Spinal cord (tissue), 9 donors: ENCODE measurements at regions not wholly inside any gene's neighbourhood (a gene's known extent, or its start where the extent isn't known, plus 50 kb on each side); places are given as distances from the start of the nearest gene placed in this dataset.
"Not testable (repeated sequence)": the region's sequence is repeated elsewhere in the genome, so short reads cannot be mapped to it uniquely, and the experiment has no call there.

Experiments
- DNase-seq, 6 donors: peaks; one replicate each; pipeline versions ENCODE4 v3.0.0 to v3.0.0-alpha.2; 2013 to 2015; ENCODE audit warnings: low spot score in 6 of 6, low read depth in 4 of 6
- H3K27ac ChIP-seq: one replicate; pipeline ENCODE4 v1.5.1; 2013; ENCODE audit warnings: low read depth, low read length, control low read depth
- H3K27me3 ChIP-seq: one replicate; pipeline ENCODE4 v1.6.1; 2013; ENCODE audit warnings: low read length; ENCODE audit not compliant: control insufficient read depth, insufficient read depth
- H3K36me3 ChIP-seq: one replicate; pipeline ENCODE4 v1.6.1; 2013; ENCODE audit warnings: low read length; ENCODE audit not compliant: control insufficient read depth, insufficient read depth
- H3K4me1 ChIP-seq: one replicate; pipeline ENCODE4 v1.6.1; 2013; ENCODE audit warnings: low read length; ENCODE audit not compliant: control insufficient read depth, insufficient read depth
- H3K4me3 ChIP-seq: one replicate; pipeline ENCODE4 v1.5.1; 2013; ENCODE audit warnings: low read depth, low read length, control low read depth
- H3K9me3 ChIP-seq: one replicate; pipeline ENCODE4 v1.6.1; 2013; ENCODE audit warnings: low read length; ENCODE audit not compliant: control insufficient read depth, insufficient read depth
- WGBS: methylation state at CpG from one replicate; pipeline ENCODE4 v1.1.5; 2013; ENCODE audit warnings: missing lambda C conversion rate; ENCODE audit not compliant: insufficient coverage; 5-methylcytosine and 5-hydroxymethylcytosine counted together
- donor health status: healthy.

DNA sequence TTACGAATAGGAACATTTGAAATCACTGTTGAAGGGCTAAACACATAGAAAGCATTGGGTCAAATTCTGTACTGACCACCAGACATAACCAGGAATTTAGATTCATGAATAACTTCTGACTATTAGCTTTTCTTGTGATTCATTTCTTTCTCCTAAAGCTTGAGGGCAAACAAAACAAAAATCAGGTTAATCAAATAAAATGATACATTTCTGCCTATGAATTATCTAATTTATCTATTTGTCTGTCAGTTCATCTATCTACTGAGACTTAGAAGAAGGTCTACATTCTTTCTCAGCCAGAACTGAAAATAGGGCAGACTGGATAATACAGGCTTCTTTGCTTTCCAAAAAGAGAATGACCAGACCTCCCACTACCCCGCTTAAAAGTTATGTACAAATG, 65.9 kb upstream of the ST3GAL6 start:
- no CpG with 5 or more reads among the region's 2 CpGs for WGBS
- no peaks in the 10 kb centered on the region for H3K36me3 ChIP-seq
- H3K27me3 ChIP-seq = no peaks in the 10 kb centered on the region

DNA sequence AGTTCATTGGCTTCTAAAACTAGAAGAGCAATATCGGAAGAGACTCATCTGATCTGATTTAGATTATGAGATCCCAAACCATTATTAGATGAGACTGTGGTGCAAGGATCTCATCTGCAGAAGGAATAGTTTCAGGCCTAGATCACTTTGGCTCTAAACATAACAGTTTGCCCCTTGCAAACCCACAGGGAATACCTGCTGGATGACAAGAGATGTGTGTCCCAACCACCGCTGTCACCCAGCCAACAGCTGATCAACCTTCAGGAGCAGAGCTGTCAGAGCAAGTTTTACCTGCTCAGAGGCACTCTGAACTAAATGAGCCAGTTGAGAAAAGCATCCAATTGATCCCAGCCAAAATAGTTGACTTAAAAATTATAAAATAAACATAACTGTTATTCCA, 64.0 kb upstream of the ST3GAL6 start:
- Histone ChIP-seq H3K4me1 (no peaks in the 10 kb centered on the region), H3K36me3 (no peaks in the 10 kb centered on the region), H3K9me3 (no peaks in the 10 kb centered on the region), H3K27me3 (no peaks in the 10 kb centered on the region), H3K27ac (no peak overlapping the region), H3K4me3 (no peak overlapping the region)
- no peak for DNase-seq
- 100% methylated on average over 1 of the region's 2 CpGs for WGBS

More for the DNA sequence above, 65.9 kb upstream of the ST3GAL6 start:
- H3K27ac ChIP-seq = no peak overlapping the region
- H3K4me1 ChIP-seq = no peaks in the 10 kb centered on the region
- no peak for DNase-seq
- H3K4me3 ChIP-seq = no peak overlapping the region
- no peaks in the 10 kb centered on the region for H3K9me3 ChIP-seq

DNA sequence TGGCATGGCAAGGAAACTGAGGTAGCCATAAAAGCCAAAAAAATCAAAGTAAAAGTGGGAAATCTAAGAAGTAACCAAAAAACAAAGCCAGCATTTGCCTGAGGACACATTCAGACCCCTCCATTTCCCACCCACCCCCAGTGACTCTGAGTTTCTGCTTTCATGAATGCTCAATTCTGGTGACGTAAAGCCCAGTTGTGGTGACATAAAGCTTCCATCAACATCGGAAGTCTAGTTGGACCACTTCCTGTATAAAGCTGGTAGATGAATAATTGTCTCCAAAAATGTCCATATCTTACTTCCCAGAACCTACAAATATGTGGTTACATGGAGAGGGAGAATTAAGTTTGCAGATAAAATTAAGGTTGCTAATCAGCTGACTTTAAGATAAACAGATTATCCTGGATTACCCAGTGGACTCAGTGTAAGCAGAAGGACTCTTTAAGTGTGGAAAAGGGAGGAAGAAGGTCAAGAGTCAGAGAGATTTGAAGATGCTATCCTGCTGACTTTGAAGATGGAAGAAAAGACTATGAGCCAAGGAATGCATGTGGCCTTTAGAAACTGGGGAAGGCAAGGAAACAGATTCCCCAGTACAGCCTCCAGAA, 62.0 kb upstream of the ST3GAL6 start:
- no peaks in the 10 kb centered on the region for H3K9me3 ChIP-seq
- no peak overlapping the region for H3K4me3 ChIP-seq
- WGBS = no CpG with 5 or more reads among the region's 2 CpGs
- no peaks in the 10 kb centered on the region for H3K27me3 ChIP-seq
- no peaks in the 10 kb centered on the region for H3K36me3 ChIP-seq
- no peak overlapping the region for H3K27ac ChIP-seq
- no peak for DNase-seq
- H3K4me1 ChIP-seq = no peaks in the 10 kb centered on the region

DNA sequence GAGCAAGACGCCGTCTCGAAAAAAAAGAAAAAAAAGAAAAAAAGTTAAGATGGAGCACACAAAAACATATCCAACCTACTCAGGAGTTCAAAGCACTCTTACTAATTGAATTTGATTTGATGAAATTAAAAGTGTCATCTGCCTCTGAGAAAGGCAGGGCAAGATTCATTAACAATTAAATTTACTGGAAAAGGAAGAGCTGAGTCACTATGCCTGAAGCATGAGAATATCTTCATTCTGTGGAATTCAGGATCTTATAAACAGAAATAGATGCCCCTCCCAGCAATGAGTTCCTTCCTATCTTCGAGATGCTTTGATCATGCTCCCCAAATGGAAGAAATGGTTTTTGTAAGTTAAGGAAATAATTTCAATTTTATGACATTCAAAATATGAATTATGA, 61.0 kb upstream of the ST3GAL6 start:
- H3K36me3 ChIP-seq = no peaks in the 10 kb centered on the region
- no peaks in the 10 kb centered on the region for H3K4me1 ChIP-seq
- no peak for DNase-seq
- H3K27me3 ChIP-seq = no peaks in the 10 kb centered on the region
- no peaks in the 10 kb centered on the region for H3K9me3 ChIP-seq
- WGBS = no CpG with 5 or more reads among the region's 4 CpGs
- no peak overlapping the region for H3K27ac ChIP-seq
- no peak overlapping the region for H3K4me3 ChIP-seq

DNA sequence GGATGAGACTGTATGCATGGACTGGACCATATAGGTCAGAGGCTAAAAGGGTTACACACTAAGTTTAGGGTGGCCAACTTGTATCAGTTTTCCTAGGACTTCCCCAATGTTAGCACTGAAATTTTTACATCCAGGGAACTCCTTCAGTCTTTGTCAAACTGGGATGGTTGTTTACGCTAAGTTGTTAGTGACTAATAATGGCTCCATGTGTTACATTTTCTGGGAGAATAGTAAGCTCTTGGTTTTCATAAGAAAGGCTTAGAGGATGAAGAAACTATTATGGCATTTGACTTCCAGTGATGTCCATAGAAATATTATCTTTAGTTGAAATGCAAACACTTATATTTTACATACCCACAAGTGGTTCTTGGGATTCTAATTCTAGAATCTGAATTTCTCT, 57.9 kb upstream of the ST3GAL6 start:
- no peak overlapping the region for H3K27ac ChIP-seq
- no peaks in the 10 kb centered on the region for H3K36me3 ChIP-seq
- no peak for DNase-seq
- no peak overlapping the region for H3K4me3 ChIP-seq
- no CpG with 5 or more reads among the region's 1 CpG for WGBS
- H3K27me3 ChIP-seq = no peaks in the 10 kb centered on the region
- no peaks in the 10 kb centered on the region for H3K9me3 ChIP-seq
- H3K4me1 ChIP-seq = peaks cover 4% of the 10 kb centered on the region

DNA sequence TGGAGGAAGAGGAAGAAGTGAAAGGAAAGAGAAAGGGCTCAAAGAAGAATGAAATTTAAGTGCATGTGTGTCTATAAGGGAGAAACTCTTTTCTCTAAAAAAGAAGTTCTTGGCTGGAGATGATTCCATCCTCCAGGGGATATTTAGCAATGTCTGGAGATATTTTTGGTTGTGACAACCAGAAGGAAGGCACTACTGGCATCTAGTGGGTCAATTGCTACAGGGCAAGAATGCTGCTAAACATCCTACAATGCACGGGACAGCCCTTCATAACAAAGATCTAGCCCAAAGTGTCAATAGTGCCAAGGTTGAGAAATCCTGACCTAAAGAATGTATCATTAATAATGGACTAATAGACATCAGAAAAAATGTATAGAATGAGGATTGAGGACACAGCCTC, 57.4 kb upstream of the ST3GAL6 start:
- Histone ChIP-seq H3K27me3 (no peaks in the 10 kb centered on the region), H3K36me3 (no peaks in the 10 kb centered on the region), H3K9me3 (no peaks in the 10 kb centered on the region), H3K4me3 (no peak overlapping the region), H3K4me1 (peaks cover 4% of the 10 kb centered on the region), H3K27ac (no peak overlapping the region)
- DNase-seq = no peak
- WGBS = no CpG with 5 or more reads among the region's 1 CpG

DNA sequence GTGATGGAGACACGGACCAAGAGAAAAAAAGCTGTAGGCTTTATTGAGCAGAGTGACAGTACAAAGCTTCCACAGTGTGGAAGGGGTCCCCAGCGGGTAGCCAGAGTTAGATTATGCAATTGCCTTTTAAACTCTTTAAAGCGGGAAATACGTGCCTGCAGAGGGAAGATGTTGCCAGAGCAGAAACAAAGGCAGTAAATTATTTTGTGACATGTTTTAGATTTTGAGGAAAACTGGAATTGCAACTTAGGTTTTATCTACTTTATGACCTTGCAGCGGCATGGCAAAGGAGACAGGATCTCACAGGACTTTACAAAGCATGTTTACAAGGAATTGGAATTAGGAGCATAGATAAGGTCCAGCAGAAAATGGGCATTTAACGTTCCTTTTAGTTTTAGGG, 54.5 kb upstream of the ST3GAL6 start:
- DNase-seq = peak in 2 of 6 donors; percentile 24 to 86
- not testable (repeated sequence) for H3K4me3 ChIP-seq

DNA sequence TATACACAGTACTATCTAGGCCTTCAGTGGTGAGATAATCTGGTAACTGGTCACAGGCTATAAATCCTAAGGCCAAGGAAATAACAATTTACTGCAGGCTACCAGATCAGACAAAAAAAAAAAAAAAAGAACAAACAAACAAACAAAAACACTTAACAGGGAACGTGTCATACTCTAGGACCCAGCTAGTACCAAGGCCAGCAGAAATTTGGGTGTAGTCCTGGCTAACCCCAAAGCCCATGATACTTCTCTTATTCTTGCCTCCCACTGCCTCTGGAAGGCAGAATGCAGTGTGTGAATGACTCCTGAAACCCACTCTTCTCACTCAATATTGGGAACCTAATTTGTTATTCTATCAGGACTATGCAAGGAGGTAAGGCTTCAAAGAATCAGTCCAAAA, 53.7 kb upstream of the ST3GAL6 start:
- no peak overlapping the region for H3K4me3 ChIP-seq
- peak in 1 of 6 donors; percentile 9 for DNase-seq
- no peak overlapping the region for H3K27ac ChIP-seq
- H3K36me3 ChIP-seq = no peaks in the 10 kb centered on the region
- H3K4me1 ChIP-seq = peaks cover 4% of the 10 kb centered on the region
- no peaks in the 10 kb centered on the region for H3K9me3 ChIP-seq
- H3K27me3 ChIP-seq = no peaks in the 10 kb centered on the region
- no CpG with 5 or more reads among the region's 1 CpG for WGBS

More for the DNA sequence above, 54.5 kb upstream of the ST3GAL6 start:
- H3K9me3 ChIP-seq, H3K27ac ChIP-seq, H3K27me3 ChIP-seq, H3K36me3 ChIP-seq, H3K4me1 ChIP-seq: not testable (repeated sequence)
- WGBS = 6% methylated on average over 4 of the region's 6 CpGs

DNA sequence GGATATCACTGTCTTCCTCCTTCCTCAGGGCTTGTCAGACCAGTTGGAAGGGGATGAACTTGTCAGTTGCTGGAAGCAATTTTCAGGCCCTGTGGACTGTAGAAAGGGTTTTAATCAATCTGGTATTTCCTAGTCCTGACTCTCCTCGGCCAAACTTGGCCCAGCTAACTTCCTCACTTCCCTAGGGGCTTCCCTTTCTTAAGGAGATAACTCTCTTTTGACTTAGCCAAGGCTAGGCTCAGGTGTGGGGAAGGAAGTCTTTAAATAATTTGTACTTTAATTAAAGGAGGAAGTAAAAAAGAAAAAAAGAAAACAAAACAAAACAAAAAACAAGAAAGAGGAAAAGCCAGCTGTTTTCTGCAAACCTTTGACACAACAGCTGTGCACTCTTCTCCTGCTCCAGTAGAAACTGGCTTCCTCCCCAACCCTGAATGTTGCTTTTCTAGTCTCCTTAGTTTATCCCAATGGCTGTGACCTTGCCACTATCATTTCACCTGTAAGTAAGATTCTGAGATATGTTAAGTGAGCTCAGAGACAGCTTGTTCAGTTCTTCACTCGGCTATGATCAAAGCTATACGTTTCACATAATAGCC, 53.0 kb upstream of the ST3GAL6 start:
- Histone ChIP-seq H3K9me3 (no peaks in the 10 kb centered on the region), H3K27me3 (no peaks in the 10 kb centered on the region), H3K4me3 (no peak overlapping the region), H3K27ac (no peak overlapping the region), H3K4me1 (peaks cover 4% of the 10 kb centered on the region), H3K36me3 (no peaks in the 10 kb centered on the region)
- WGBS = no CpG with 5 or more reads among the region's 3 CpGs
- DNase-seq = no peak

DNA sequence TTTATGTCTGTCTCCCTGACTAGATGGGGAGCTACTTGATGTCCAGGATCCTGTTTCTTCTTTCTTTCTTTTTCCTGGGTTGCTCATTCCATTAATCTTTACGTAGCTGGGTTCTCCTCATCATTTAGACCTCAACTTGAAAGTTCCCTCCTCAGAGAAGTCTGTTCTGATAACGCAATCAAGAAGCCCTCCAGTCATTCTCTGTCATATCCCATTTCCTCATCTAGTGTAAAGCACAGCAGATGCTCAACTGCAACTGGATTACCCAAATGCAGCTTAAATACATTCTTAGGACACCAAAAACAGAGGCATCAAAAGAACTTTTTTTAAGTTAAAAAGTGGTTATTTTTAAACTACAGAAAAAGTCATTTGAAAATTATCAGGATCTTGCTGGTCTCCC, 51.7 kb upstream of the ST3GAL6 start:
- Histone ChIP-seq H3K9me3 (no peaks in the 10 kb centered on the region), H3K27me3 (no peaks in the 10 kb centered on the region), H3K27ac (no peak overlapping the region), H3K4me3 (no peak overlapping the region), H3K36me3 (no peaks in the 10 kb centered on the region), H3K4me1 (peaks cover 4% of the 10 kb centered on the region)
- no peak for DNase-seq
- 89% methylated on average over 2 of the region's 2 CpGs for WGBS
